ENCODE measurements at regions not wholly inside any gene's neighbourhood (a gene's known extent, or its start where the extent isn't known, plus 50 kb on each side); places are given as distances from the start of the nearest gene placed in this dataset.
A peak's percentile ranks its signal among the peaks of the same experiment; 100 is the strongest.

GRCh38 chr7:22586786-22587140 lies 86.8 kb upstream of the STEAP1B start:
- TF ChIP-seq CHD2 (IDR thresholded peaks at IDR 0.05; ENCODE audit: low read length) (no peak), POLR2A (IDR thresholded peaks at IDR 0.05; ENCODE audit: control extremely low read depth in 1 of 2, low read depth in 2 of 2, low read length in 2 of 2) (no peak), JUN (IDR thresholded peaks at IDR 0.05; ENCODE audit: low read depth, low read length) (no peak), POLR2AphosphoS5 (IDR thresholded peaks at IDR 0.05; ENCODE audit: low read depth, low read length) (no peak), CTCF (IDR thresholded peaks at IDR 0.05; ENCODE audit: control extremely low read depth in 1 of 3, insufficient read depth in 1 of 3, low read depth in 1 of 3, low read length in 3 of 3) (peak; percentile 10 to 64 (median 52)), EZH2 (IDR thresholded peaks at IDR 0.05; ENCODE audit: low read depth, low read length, severe bottlenecking) (no peak), FOSL1 (IDR thresholded peaks at IDR 0.05; ENCODE audit: insufficient read depth, low read depth, low read length) (no peak), RAD21 (IDR thresholded peaks at IDR 0.05 in 1 of 2, conservative IDR thresholded peaks at IDR 0.05 in 1 of 2; ENCODE audit: low read depth in 2 of 2, low read length in 2 of 2) (peak; percentile 43 to 55; a peak in 3 of 4 replicates), JUND (IDR thresholded peaks at IDR 0.05; ENCODE audit: low read length) (peak; percentile 89), EP300 (IDR thresholded peaks at IDR 0.05; ENCODE audit: borderline replicate concordance in 1 of 2, low read depth in 2 of 2, low read length in 2 of 2) (0 out of 3 replicates have a peak, but pooled peaks of 1 of the 2 experiments have one; percentile 31)
